Mesenchymal stem cell (in vitro differentiated cells and primary cell): ENCODE measurements at regions not wholly inside any gene's neighbourhood (a gene's known extent, or its start where the extent isn't known, plus 50 kb on each side); places are given as distances from the start of the nearest gene placed in this dataset.

ENCODE experiments used
- DNase-seq: peaks from one replicate; pipeline ENCODE4 v3.0.0-alpha.2; 2013
- H2AFZ ChIP-seq: one replicate; pipeline ENCODE4 v1.6.1; 2013; ENCODE audit warnings: low read depth, mild to moderate bottlenecking, control low read depth, inconsistent platforms, low read length, moderate library complexity
- H2AK5ac ChIP-seq: 2 replicates; pipeline ENCODE4 v1.6.1; 2013; ENCODE audit warnings: low read length, moderate library complexity, mild to moderate bottlenecking, inconsistent platforms; ENCODE audit not compliant: severe bottlenecking
- H2BK120ac ChIP-seq: one replicate; pipeline ENCODE4 v1.6.1; 2013; ENCODE audit warnings: low read depth, mild to moderate bottlenecking, inconsistent platforms, low read length, moderate library complexity
- H2BK12ac ChIP-seq, 2 experiments: one replicate each; pipeline ENCODE4 v1.6.1; 2013; ENCODE audit warnings: inconsistent platforms in 2 of 2, low read length in 2 of 2, mild to moderate bottlenecking in 2 of 2, moderate library complexity in 2 of 2, control low read depth in 1 of 2
- H2BK15ac ChIP-seq: one replicate; pipeline ENCODE4 v1.6.1; 2013; ENCODE audit warnings: mild to moderate bottlenecking, low read depth, inconsistent platforms; ENCODE audit not compliant: poor library complexity, severe bottlenecking
- H2BK5ac ChIP-seq: 2 replicates; pipeline ENCODE4 v1.6.1; 2013; ENCODE audit warnings: low read depth, mild to moderate bottlenecking, low read length, control low read depth, inconsistent platforms; ENCODE audit not compliant: poor library complexity, severe bottlenecking
- H3K14ac ChIP-seq, 2 experiments: one replicate each; pipeline ENCODE4 v1.6.1; 2013; ENCODE audit warnings: inconsistent platforms in 2 of 2, low read length in 2 of 2, control low read depth in 1 of 2, mild to moderate bottlenecking in 1 of 2, moderate library complexity in 1 of 2
- H3K18ac ChIP-seq, 2 experiments: one replicate each; pipeline ENCODE4 v1.6.1; 2013; ENCODE audit warnings: inconsistent platforms in 2 of 2, low read length in 2 of 2, control low read depth in 1 of 2, low read depth in 1 of 2, mild to moderate bottlenecking in 1 of 2
- H3K23ac ChIP-seq, 2 experiments: one replicate each; pipeline ENCODE4 v1.6.1; 2013; ENCODE audit warnings: inconsistent platforms in 2 of 2, low read length in 2 of 2, mild to moderate bottlenecking in 2 of 2, moderate library complexity in 2 of 2, control low read depth in 1 of 2
- H3K27ac ChIP-seq: 2 replicates; pipeline ENCODE4 v1.5.1; 2013; ENCODE audit warnings: mild to moderate bottlenecking, moderate library complexity, low read length, control low read depth, inconsistent platforms; ENCODE audit not compliant: poor library complexity, severe bottlenecking
- H3K27me3 ChIP-seq, 2 experiments: 2 replicates each; pipeline versions ENCODE4 v1.6.1 to v1.7.0; 2013; ENCODE audit warnings: low read length in 2 of 2, mild to moderate bottlenecking in 2 of 2, moderate library complexity in 2 of 2, control low read depth in 1 of 2, inconsistent platforms in 1 of 2; ENCODE audit not compliant: control insufficient read depth in 1 of 2, insufficient read depth in 1 of 2
- H3K36me3 ChIP-seq, 2 experiments: 2 replicates each; pipeline versions ENCODE4 v1.6.1 to v1.7.0; 2013; ENCODE audit warnings: low read length in 2 of 2, control low read depth in 1 of 2, inconsistent platforms in 1 of 2, low read depth in 1 of 2, mild to moderate bottlenecking in 1 of 2; ENCODE audit not compliant: insufficient read depth in 2 of 2, control insufficient read depth in 1 of 2
- H3K4ac ChIP-seq, 2 experiments: one replicate each; pipeline ENCODE4 v1.6.1; 2013; ENCODE audit warnings: inconsistent platforms in 2 of 2, low read length in 2 of 2, mild to moderate bottlenecking in 2 of 2, moderate library complexity in 2 of 2, control low read depth in 1 of 2, low read depth in 1 of 2
- H3K4me1 ChIP-seq: 2 replicates; pipeline ENCODE4 v1.6.1; 2013; ENCODE audit warnings: low read depth, low read length, control low read depth; ENCODE audit not compliant: control insufficient read depth, insufficient read depth
- H3K4me2 ChIP-seq: 2 replicates; pipeline ENCODE4 v1.6.1; 2013; ENCODE audit warnings: low read length, mild to moderate bottlenecking, inconsistent platforms; ENCODE audit not compliant: poor library complexity, severe bottlenecking
- H3K4me3 ChIP-seq, 2 experiments: 2 replicates each; pipeline versions ENCODE4 v1.5.1 to v1.7.0; 2013; ENCODE audit warnings: low read length in 2 of 2, mild to moderate bottlenecking in 2 of 2, control low read depth in 1 of 2, low read depth in 1 of 2; ENCODE audit not compliant: insufficient read depth in 1 of 2
- H3K79me1 ChIP-seq: replicated peaks from 2 replicates; pipeline ENCODE4 v1.6.1; 2013; ENCODE audit warnings: mild to moderate bottlenecking, control low read depth, low read length, inconsistent platforms; ENCODE audit not compliant: poor library complexity, severe bottlenecking
- H3K9ac ChIP-seq: 2 replicates; pipeline ENCODE4 v1.7.0; 2013; ENCODE audit warnings: mild to moderate bottlenecking, low read length, moderate library complexity
- H3K9me3 ChIP-seq: 2 replicates; pipeline ENCODE4 v1.7.0; 2013; ENCODE audit warnings: mild to moderate bottlenecking, low read length; ENCODE audit not compliant: control insufficient read depth
- H4K8ac ChIP-seq: one replicate; pipeline ENCODE4 v1.6.1; 2013; ENCODE audit warnings: inconsistent platforms, mild to moderate bottlenecking, low read length, moderate library complexity
- H4K91ac ChIP-seq: one replicate; pipeline ENCODE4 v1.6.1; 2013; ENCODE audit warnings: mild to moderate bottlenecking, low read length, inconsistent platforms
- WGBS: methylation state at CpG from one replicate; pipeline ENCODE4 v1.1.7; 2013; ENCODE audit warnings: mixed read lengths; 5-methylcytosine and 5-hydroxymethylcytosine counted together

GRCh38 chr2:14422426-14422825, 210.1 kb upstream of the LRATD1 start:
- no peak overlapping the region for H3K4me2 ChIP-seq
- no peak overlapping the region for H3K9ac ChIP-seq
- H3K18ac ChIP-seq = no peak overlapping the region
- no peaks in the 10 kb centered on the region for H3K27me3 ChIP-seq
- H3K9me3 ChIP-seq = no peaks in the 10 kb centered on the region
- no peaks in the 10 kb centered on the region for H3K4me1 ChIP-seq
- no peak overlapping the region for H3K23ac ChIP-seq
- no peak overlapping the region for H2BK120ac ChIP-seq
- no peak overlapping the region for H2AK5ac ChIP-seq
- H2AFZ ChIP-seq = no peak overlapping the region
- no peaks in the 10 kb centered on the region for H3K79me1 ChIP-seq
- no peak overlapping the region for H2BK5ac ChIP-seq
- H3K4ac ChIP-seq = no peak overlapping the region
- no peak overlapping the region for H4K91ac ChIP-seq
- no peaks in the 10 kb centered on the region for H3K36me3 ChIP-seq
- no peak overlapping the region for H2BK12ac ChIP-seq
- no peak overlapping the region for H3K14ac ChIP-seq
- H3K27ac ChIP-seq = no peak overlapping the region
- no peak overlapping the region for H4K8ac ChIP-seq
- H2BK15ac ChIP-seq = no peak overlapping the region
- H3K4me3 ChIP-seq = no peak overlapping the region
- WGBS = 58% methylated on average over 1 of the region's 4 CpGs
- DNase-seq = no peak

- Histone ChIP-seq H3K4me3 (no peak overlapping the region), H2AK5ac (no peak overlapping the region), H3K4me2 (no peak overlapping the region), H3K27ac (no peak overlapping the region), H3K18ac (no peak overlapping the region), H2BK12ac (no peak overlapping the region), H2AFZ (no peak overlapping the region), H4K91ac (no peak overlapping the region), H4K8ac (no peak overlapping the region), H3K79me1 (no peaks in the 10 kb centered on the region), H3K27me3 (no peaks in the 10 kb centered on the region), H3K4ac (no peak overlapping the region), H3K14ac (no peak overlapping the region), H3K36me3 (no peaks in the 10 kb centered on the region), H2BK5ac (no peak overlapping the region), H3K9me3 (no peaks in the 10 kb centered on the region), H2BK15ac (no peak overlapping the region), H3K9ac (no peak overlapping the region), H3K23ac (no peak overlapping the region), H2BK120ac (no peak overlapping the region), H3K4me1 (no peaks in the 10 kb centered on the region)
- WGBS = 80% methylated on average over 2 of the region's 2 CpGs
- no peak for DNase-seq
These were observed 209.2 kb upstream of the LRATD1 start for GRCh38 chr2:14423145-14423906.

- no peak overlapping the region for H3K18ac ChIP-seq
- H3K4ac ChIP-seq = no peak overlapping the region
- no peak overlapping the region for H3K14ac ChIP-seq
- no peak overlapping the region for H2BK15ac ChIP-seq
- H2BK5ac ChIP-seq = no peak overlapping the region
- no peak overlapping the region for H3K4me3 ChIP-seq
- no peaks in the 10 kb centered on the region for H3K9me3 ChIP-seq
- H3K23ac ChIP-seq = no peak overlapping the region
- H3K27me3 ChIP-seq = no peaks in the 10 kb centered on the region
- H2BK120ac ChIP-seq = no peak overlapping the region
- H2AK5ac ChIP-seq = no peak overlapping the region
- no peak overlapping the region for H3K4me2 ChIP-seq
- H2AFZ ChIP-seq = no peak overlapping the region
- no peaks in the 10 kb centered on the region for H3K36me3 ChIP-seq
- H3K27ac ChIP-seq = no peak overlapping the region
- H3K79me1 ChIP-seq = no peaks in the 10 kb centered on the region
- H3K4me1 ChIP-seq = no peaks in the 10 kb centered on the region
- H4K8ac ChIP-seq = no peak overlapping the region
- WGBS = 47% methylated on average over 4 of the region's 5 CpGs
- H3K9ac ChIP-seq = no peak overlapping the region
- H4K91ac ChIP-seq = no peak overlapping the region
- H2BK12ac ChIP-seq = no peak overlapping the region
- DNase-seq = no peak
These were observed 207.8 kb upstream of the LRATD1 start for GRCh38 chr2:14424478-14425390.

DNA sequence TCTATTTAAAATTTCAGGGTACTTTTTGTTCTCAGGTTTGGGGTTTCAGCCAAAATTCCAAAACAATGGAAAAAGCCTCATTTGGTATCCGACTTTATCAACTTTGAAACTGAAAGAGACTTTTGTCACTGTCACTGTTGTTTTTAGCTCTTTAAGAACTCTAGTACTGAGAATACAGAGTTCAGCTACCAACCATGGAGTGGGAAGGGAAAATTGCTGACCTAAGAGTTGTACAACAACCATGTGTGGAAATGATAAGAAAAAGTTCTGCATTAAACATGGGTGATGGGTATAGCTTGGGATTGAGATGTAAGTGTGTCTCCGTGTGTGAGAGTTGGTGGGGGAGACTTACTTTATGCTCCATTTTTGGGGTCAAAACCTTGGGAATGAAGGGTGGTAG, 206.6 kb upstream of the LRATD1 start:
- Histone ChIP-seq H2BK12ac (no peak overlapping the region), H3K9me3 (no peaks in the 10 kb centered on the region), H2BK5ac (no peak overlapping the region), H3K27me3 (no peaks in the 10 kb centered on the region), H3K27ac (no peak overlapping the region), H3K79me1 (no peaks in the 10 kb centered on the region), H2AK5ac (no peak overlapping the region), H3K23ac (no peak overlapping the region), H2AFZ (no peak overlapping the region), H3K9ac (no peak overlapping the region), H3K4me1 (no peaks in the 10 kb centered on the region), H3K4me3 (no peak overlapping the region), H3K4me2 (no peak overlapping the region), H3K14ac (no peak overlapping the region), H4K8ac (no peak overlapping the region), H4K91ac (no peak overlapping the region), H2BK120ac (no peak overlapping the region), H2BK15ac (no peak overlapping the region), H3K36me3 (no peaks in the 10 kb centered on the region), H3K18ac (no peak overlapping the region), H3K4ac (no peak overlapping the region)
- DNase-seq = no peak
- 94% methylated on average over 2 of the region's 2 CpGs for WGBS
